GM12878 (cell line): ENCODE measurements at regions not wholly inside any gene's neighbourhood (a gene's known extent, or its start where the extent isn't known, plus 50 kb on each side); places are given as distances from the start of the nearest gene placed in this dataset.
A peak's percentile ranks its signal among the peaks of the same experiment; 100 is the strongest.

Experiments used
- CBX5 ChIP-seq: sonication (generic); IDR thresholded peaks from 2 replicates; pipeline ENCODE4 v1.6.1; 2016; ENCODE audit warnings: low read depth, moderate library complexity, mild to moderate bottlenecking, inconsistent platforms
- EGR1 ChIP-seq, 2 experiments: IDR thresholded peaks; 1 replicate in 1 of 2; 2 replicates in 1 of 2; pipeline ENCODE4 v1.6.1; 2011 to 2012; ENCODE audit warnings: low read depth in 2 of 2, low read length in 2 of 2, borderline replicate concordance in 1 of 2, mild to moderate bottlenecking in 1 of 2, moderate library complexity in 1 of 2
- ETV6 ChIP-seq, 2 experiments: fragments of 450-650 bp in 1 of 2; IDR thresholded peaks in 1 of 2; conservative IDR thresholded peaks in 1 of 2; 2 replicates each; pipeline ENCODE4 v1.6.1; 2014; ENCODE audit warnings: antibody characterized with exemption in 1 of 2, borderline replicate concordance in 1 of 2, low read depth in 1 of 2, mild to moderate bottlenecking in 1 of 2, moderate library complexity in 1 of 2
- GABPA ChIP-seq: IDR thresholded peaks from 2 replicates; pipeline ENCODE4 v1.6.1; 2014; ENCODE audit warnings: antibody characterized with exemption, low read depth, mild to moderate bottlenecking, inconsistent platforms
- GATAD2B ChIP-seq: fragments of 450-650 bp; conservative IDR thresholded peaks from 2 replicates; pipeline ENCODE4 v1.6.1; 2017; ENCODE audit warnings: low read depth, mild to moderate bottlenecking, moderate library complexity
- HDAC2 ChIP-seq: fragments of 200-600 bp; sonication (generic); IDR thresholded peaks from 2 replicates; pipeline ENCODE4 v1.6.1; 2017
- IKZF1 ChIP-seq: fragments of 450-650 bp; conservative IDR thresholded peaks from 2 replicates; pipeline ENCODE4 v1.6.1; 2017; ENCODE audit warnings: antibody characterized with exemption, mild to moderate bottlenecking
- JUND ChIP-seq: IDR thresholded peaks from 2 replicates; pipeline ENCODE4 v1.6.1; 2012; ENCODE audit warnings: low read depth, mild to moderate bottlenecking, low read length, improper control_type of control experiment, moderate library complexity
- KAT2A ChIP-seq: conservative IDR thresholded peaks from 2 replicates; pipeline ENCODE4 v1.6.1; 2011; ENCODE audit warnings: low read depth, low read length; ENCODE audit not compliant: control insufficient read depth
- MLLT1 ChIP-seq: fragments of 450-650 bp; IDR thresholded peaks from 2 replicates; pipeline ENCODE4 v1.6.1; 2016; ENCODE audit warnings: mild to moderate bottlenecking
- RUNX3 ChIP-seq: IDR thresholded peaks from 2 replicates; pipeline ENCODE4 v1.6.1; 2012; ENCODE audit warnings: low read length, inconsistent platforms
- SREBF2 ChIP-seq: IDR thresholded peaks from 2 replicates; pipeline ENCODE4 v1.6.1; 2012; ENCODE audit warnings: mild to moderate bottlenecking, low read length
- SRF ChIP-seq, 2 experiments: IDR thresholded peaks; 2 replicates each; pipeline ENCODE4 v1.6.1; 2011; ENCODE audit warnings: low read depth in 2 of 2, low read length in 2 of 2, mild to moderate bottlenecking in 1 of 2, moderate library complexity in 1 of 2
- SUPT20H ChIP-seq: IDR thresholded peaks from 2 replicates; pipeline ENCODE4 v1.6.1; 2011; ENCODE audit warnings: low read depth, mild to moderate bottlenecking, low read length, moderate library complexity, borderline replicate concordance; ENCODE audit not compliant: control insufficient read depth
- TAF1 ChIP-seq: IDR thresholded peaks from 2 replicates; pipeline ENCODE4 v1.6.1; 2011; ENCODE audit warnings: mild to moderate bottlenecking, low read depth, low read length, borderline replicate concordance
- TCF12 ChIP-seq: IDR thresholded peaks from 2 replicates; pipeline ENCODE4 v1.6.1; 2011; ENCODE audit warnings: low read depth, mild to moderate bottlenecking, low read length
- USF2 ChIP-seq: IDR thresholded peaks from 2 replicates; pipeline ENCODE4 v1.6.1; 2011; ENCODE audit warnings: low read depth, low read length, improper control_type of control experiment, borderline replicate concordance
- YBX1 ChIP-seq: fragments of 450-650 bp; IDR thresholded peaks from 2 replicates; pipeline ENCODE4 v1.6.1; 2016; ENCODE audit warnings: antibody characterized with exemption
- ZNF622 ChIP-seq: fragments of 450-650 bp; IDR thresholded peaks from 2 replicates; pipeline ENCODE4 v1.6.1; 2017; ENCODE audit warnings: mild to moderate bottlenecking, inconsistent platforms
- TF ChIP-seq, protein P1 (sequence below): fragments of 450-650 bp; IDR thresholded peaks from 2 replicates; pipeline ENCODE4 v1.6.1; 2017; ENCODE audit warnings: mild to moderate bottlenecking
- TF ChIP-seq, protein P2 (sequence below): fragments of 450-650 bp; IDR thresholded peaks from 2 replicates; pipeline ENCODE4 v1.6.1; 2016; ENCODE audit warnings: mild to moderate bottlenecking
- TF ChIP-seq, protein P3 (sequence below): IDR thresholded peaks from 2 replicates; pipeline ENCODE4 v1.6.1; 2012; ENCODE audit warnings: low read depth, low read length, improper control_type of control experiment

GRCh38 chr6:156698239-156699016 lies 78.8 kb upstream of the ARID1B start (continued):
- TF ChIP-seq IKZF1: peak; percentile 99
- no peak for TF ChIP-seq RUNX3
- TF ChIP-seq HDAC2: no peak
- TF ChIP-seq YBX1: no peak
- peak in 1 of 2 experiments; percentile 99; a peak in 2 of 4 replicates for TF ChIP-seq ETV6 (conservative IDR thresholded peaks at IDR 0.05 in 1 of 2, IDR thresholded peaks at IDR 0.05 in 1 of 2; ENCODE audit: borderline replicate concordance in 1 of 2, low read depth in 1 of 2)
- TF ChIP-seq, protein P1, sequence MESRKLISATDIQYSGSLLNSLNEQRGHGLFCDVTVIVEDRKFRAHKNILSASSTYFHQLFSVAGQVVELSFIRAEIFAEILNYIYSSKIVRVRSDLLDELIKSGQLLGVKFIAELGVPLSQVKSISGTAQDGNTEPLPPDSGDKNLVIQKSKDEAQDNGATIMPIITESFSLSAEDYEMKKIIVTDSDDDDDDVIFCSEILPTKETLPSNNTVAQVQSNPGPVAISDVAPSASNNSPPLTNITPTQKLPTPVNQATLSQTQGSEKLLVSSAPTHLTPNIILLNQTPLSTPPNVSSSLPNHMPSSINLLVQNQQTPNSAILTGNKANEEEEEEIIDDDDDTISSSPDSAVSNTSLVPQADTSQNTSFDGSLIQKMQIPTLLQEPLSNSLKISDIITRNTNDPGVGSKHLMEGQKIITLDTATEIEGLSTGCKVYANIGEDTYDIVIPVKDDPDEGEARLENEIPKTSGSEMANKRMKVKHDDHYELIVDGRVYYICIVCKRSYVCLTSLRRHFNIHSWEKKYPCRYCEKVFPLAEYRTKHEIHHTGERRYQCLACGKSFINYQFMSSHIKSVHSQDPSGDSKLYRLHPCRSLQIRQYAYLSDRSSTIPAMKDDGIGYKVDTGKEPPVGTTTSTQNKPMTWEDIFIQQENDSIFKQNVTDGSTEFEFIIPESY: 0 out of 2 replicates have a peak, but pooled peaks have one; percentile 9
- TF ChIP-seq SREBF2: no peak
- TF ChIP-seq TAF1: peak; percentile 58; the same call in 1 of the 2 replicates
- TF ChIP-seq MLLT1: peak; percentile 53; the same call in 1 of the 2 replicates
- TF ChIP-seq GABPA: no peak
- peak; percentile 100 for TF ChIP-seq TCF12
- no peak for TF ChIP-seq ZNF622
- no peak for TF ChIP-seq CBX5
- TF ChIP-seq EGR1 (IDR thresholded peaks at IDR 0.05; ENCODE audit: borderline replicate concordance in 1 of 2, low read depth in 2 of 2, low read length in 2 of 2): no peak
- peak; percentile 59; the same call in 1 of the 2 replicates for TF ChIP-seq JUND
- TF ChIP-seq GATAD2B: peak; percentile 85; the same call in 1 of the 2 replicates
- peak in 1 of 2 experiments; percentile 79; a peak in 2 of 4 replicates for TF ChIP-seq SRF (IDR thresholded peaks at IDR 0.05; ENCODE audit: low read depth in 2 of 2, low read length in 2 of 2)
- no peak for TF ChIP-seq KAT2A
- no peak for TF ChIP-seq SUPT20H
- TF ChIP-seq, protein P2, sequence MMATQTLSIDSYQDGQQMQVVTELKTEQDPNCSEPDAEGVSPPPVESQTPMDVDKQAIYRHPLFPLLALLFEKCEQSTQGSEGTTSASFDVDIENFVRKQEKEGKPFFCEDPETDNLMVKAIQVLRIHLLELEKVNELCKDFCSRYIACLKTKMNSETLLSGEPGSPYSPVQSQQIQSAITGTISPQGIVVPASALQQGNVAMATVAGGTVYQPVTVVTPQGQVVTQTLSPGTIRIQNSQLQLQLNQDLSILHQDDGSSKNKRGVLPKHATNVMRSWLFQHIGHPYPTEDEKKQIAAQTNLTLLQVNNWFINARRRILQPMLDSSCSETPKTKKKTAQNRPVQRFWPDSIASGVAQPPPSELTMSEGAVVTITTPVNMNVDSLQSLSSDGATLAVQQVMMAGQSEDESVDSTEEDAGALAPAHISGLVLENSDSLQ: peak; percentile 52; the same call in 1 of the 2 replicates
- no peak for TF ChIP-seq USF2
- TF ChIP-seq, protein P3, sequence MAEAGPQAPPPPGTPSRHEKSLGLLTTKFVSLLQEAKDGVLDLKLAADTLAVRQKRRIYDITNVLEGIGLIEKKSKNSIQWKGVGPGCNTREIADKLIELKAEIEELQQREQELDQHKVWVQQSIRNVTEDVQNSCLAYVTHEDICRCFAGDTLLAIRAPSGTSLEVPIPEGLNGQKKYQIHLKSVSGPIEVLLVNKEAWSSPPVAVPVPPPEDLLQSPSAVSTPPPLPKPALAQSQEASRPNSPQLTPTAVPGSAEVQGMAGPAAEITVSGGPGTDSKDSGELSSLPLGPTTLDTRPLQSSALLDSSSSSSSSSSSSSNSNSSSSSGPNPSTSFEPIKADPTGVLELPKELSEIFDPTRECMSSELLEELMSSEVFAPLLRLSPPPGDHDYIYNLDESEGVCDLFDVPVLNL: no peak
